GM12873 (cell line): ENCODE measurements at regions not wholly inside any gene's neighbourhood (a gene's known extent, or its start where the extent isn't known, plus 50 kb on each side); places are given as distances from the start of the nearest gene placed in this dataset.

Source experiments
- CTCF ChIP-seq: IDR thresholded peaks from 2 replicates; pipeline ENCODE4 v1.5.1; 2012; ENCODE audit warnings: low read depth, mild to moderate bottlenecking, moderate library complexity, low read length, control low read depth; ENCODE audit not compliant: insufficient read depth; ENCODE audit errors: missing control alignments

- no peak for TF ChIP-seq CTCF
These were observed 385.1 kb downstream of the CHSY3 start for GRCh38 chr5:130289132-130290088.

GRCh38 chr5:130287438-130287837 lies 383.2 kb downstream of the CHSY3 start:
- no peak for TF ChIP-seq CTCF

- no peak for TF ChIP-seq CTCF
These were observed 382.7 kb downstream of the CHSY3 start for GRCh38 chr5:130286971-130287370.

- no peak for TF ChIP-seq CTCF
These were observed 377.8 kb downstream of the CHSY3 start for GRCh38 chr5:130282049-130282448.

- no peak for TF ChIP-seq CTCF
These were observed 376.4 kb downstream of the CHSY3 start for GRCh38 chr5:130280528-130281217.

GRCh38 chr5:130279386-130279785 lies 375.1 kb downstream of the CHSY3 start:
- TF ChIP-seq CTCF, result no peak

GRCh38 chr5:130278136-130278535 lies 373.9 kb downstream of the CHSY3 start:
- no peak for TF ChIP-seq CTCF
